ENCODE measurements at regions not wholly inside any gene's neighbourhood (a gene's known extent, or its start where the extent isn't known, plus 50 kb on each side); places are given as distances from the start of the nearest gene placed in this dataset.

DNA sequence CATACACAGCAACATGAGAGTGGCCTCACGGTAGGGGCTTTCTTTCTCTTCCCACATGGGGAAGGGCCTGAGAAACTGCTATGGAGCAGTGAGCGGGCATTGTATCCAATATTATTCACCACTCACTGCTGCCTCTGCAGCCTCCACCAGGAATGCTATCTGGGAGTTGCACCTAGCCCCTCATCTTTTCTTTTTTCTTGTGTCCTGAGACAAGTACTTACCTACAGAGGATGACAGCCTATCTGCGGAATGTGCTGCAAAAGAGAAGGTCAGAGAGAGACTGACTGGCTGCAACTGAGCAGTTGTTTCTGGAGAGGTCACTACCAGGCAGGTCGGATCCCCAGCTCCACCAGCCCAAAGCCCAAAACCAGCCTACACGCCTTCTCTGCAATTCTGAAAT is 52.1 kb upstream of the HTATIP2 start:
- DNase-seq = no peak
- Mint-ChIP-seq H3K4me1 (no peaks in the 10 kb centered on the region), H3K36me3 (no peaks in the 10 kb centered on the region), H3K4me3 (no peak overlapping the region), H3K27me3 (peaks cover 7 to 37% (median 27%) of the 10 kb centered on the region in 3 donors), H3K27ac (no peak overlapping the region), H3K9me3 (no peaks in the 10 kb centered on the region)
- ATAC-seq (ENCODE audit: low read depth in 2 of 2) = no peak

- H3K9me3 Mint-ChIP-seq = no peaks in the 10 kb centered on the region
- H3K4me3 Mint-ChIP-seq = no peak overlapping the region
- no peaks in the 10 kb centered on the region for H3K4me1 Mint-ChIP-seq
Observed at GRCh38 chr11:20310596-20311394, 52.7 kb upstream of the HTATIP2 start.

DNA sequence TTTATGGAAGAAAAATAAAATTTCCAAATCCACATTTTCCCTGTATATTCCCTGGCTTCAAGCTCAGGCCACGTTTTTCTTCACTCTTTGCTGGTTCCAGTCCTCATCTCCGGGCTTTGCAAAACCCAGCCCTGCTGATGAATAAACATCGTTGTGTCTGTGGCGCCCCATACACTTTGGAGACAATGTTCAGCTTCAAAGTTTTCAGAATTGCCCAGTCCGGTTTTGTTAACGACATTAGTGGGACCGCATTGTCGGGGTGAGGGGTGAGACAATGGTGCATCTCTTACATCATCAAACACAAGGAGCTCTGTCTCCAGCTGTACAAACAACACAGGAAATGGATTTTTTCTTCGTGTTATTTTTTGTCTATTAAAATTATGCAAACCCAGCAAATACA is 53.4 kb upstream of the HTATIP2 start:
- no peak overlapping the region for H3K27ac Mint-ChIP-seq
- H3K36me3 Mint-ChIP-seq = no peaks in the 10 kb centered on the region
- H3K9me3 Mint-ChIP-seq = no peaks in the 10 kb centered on the region
- no peak overlapping the region for H3K4me3 Mint-ChIP-seq
- peaks cover 12 to 34% (median 22%) of the 10 kb centered on the region in 3 donors for H3K27me3 Mint-ChIP-seq
- no peak for ATAC-seq (ENCODE audit: low read depth in 2 of 2)
- no peaks in the 10 kb centered on the region for H3K4me1 Mint-ChIP-seq
- DNase-seq = no peak

More at GRCh38 chr11:20310596-20311394, 52.7 kb upstream of the HTATIP2 start:
- Mint-ChIP-seq H3K27me3 (peaks cover 12 to 37% (median 28%) of the 10 kb centered on the region in 3 donors), H3K27ac (peak overlapping the region in 1 of 6 donors; percentile 47), H3K36me3 (no peaks in the 10 kb centered on the region)
- no peak for ATAC-seq (ENCODE audit: low read depth in 2 of 2)
- DNase-seq = no peak

DNA sequence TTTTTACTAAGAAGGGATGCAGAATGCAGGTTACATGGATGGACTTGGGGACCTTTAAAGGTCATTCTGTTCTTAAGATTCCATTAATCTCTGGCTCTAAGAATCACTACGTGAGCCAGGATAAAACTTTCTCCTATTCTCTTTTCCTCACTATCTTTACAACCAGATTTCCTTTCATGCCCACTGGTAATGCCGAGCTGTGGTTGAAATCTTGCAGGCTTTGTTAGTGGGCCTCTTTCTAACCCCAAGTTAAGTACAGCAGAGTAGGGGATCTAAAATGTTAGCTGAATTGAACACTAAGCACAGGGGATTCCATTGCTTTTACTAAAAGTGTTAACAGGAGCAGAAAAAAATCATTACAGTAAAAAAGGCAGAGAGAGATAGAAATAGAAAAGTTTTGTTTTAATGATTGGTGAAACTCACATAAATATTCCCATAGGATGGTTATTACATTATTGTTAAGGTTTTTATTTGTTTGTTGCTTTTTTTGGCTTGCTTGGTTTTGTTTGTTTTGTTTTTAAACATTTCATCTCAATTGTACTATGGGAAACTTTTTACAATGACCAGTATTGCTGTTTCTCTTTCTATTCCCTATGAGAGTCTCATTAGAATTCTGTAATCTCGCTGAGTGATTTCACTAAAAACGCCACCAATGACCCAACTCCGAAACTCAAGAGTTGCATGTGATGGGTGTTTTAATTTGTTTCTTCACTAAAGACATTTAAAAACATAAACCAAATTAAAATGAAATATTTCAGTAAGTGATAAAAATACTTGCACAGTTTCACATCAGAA is 54.1 kb upstream of the HTATIP2 start:
- Mint-ChIP-seq H3K36me3 (no peaks in the 10 kb centered on the region), H3K4me1 (no peaks in the 10 kb centered on the region), H3K27ac (no peak overlapping the region), H3K4me3 (no peak overlapping the region), H3K9me3 (no peaks in the 10 kb centered on the region), H3K27me3 (peaks cover 13 to 34% (median 20%) of the 10 kb centered on the region in 3 donors)
- ATAC-seq (ENCODE audit: low read depth in 2 of 2) = no peak
- no peak for DNase-seq

- H3K27ac Mint-ChIP-seq = no peak overlapping the region
- DNase-seq (no peak), ATAC-seq (ENCODE audit: low read depth in 2 of 2) (no peak)
- no peak overlapping the region for H3K4me3 Mint-ChIP-seq
- no peaks in the 10 kb centered on the region for H3K9me3 Mint-ChIP-seq
- H3K27me3 Mint-ChIP-seq = peaks cover 19 to 43% (median 26%) of the 10 kb centered on the region in 3 donors
- H3K4me1 Mint-ChIP-seq = no peaks in the 10 kb centered on the region
- no peaks in the 10 kb centered on the region for H3K36me3 Mint-ChIP-seq
Observed at GRCh38 chr11:20308601-20309000, 54.9 kb upstream of the HTATIP2 start.

GRCh38 chr11:20303391-20303965 is 60.0 kb upstream of the HTATIP2 start:
- peaks cover 29 to 46% (median 46%) of the 10 kb centered on the region in 3 donors for H3K27me3 Mint-ChIP-seq
- DNase-seq = no peak

GRCh38 chr11:20293992-20294391 is 69.5 kb upstream of the HTATIP2 start:
- H3K36me3 Mint-ChIP-seq = no peaks in the 10 kb centered on the region
- no peaks in the 10 kb centered on the region for H3K9me3 Mint-ChIP-seq
- ATAC-seq (ENCODE audit: low read depth in 2 of 2) = no peak
- no peak overlapping the region for H3K27ac Mint-ChIP-seq
- peaks cover 4 to 17% (median 17%) of the 10 kb centered on the region in 3 donors for H3K27me3 Mint-ChIP-seq
- no peak for DNase-seq
- no peaks in the 10 kb centered on the region for H3K4me1 Mint-ChIP-seq
- H3K4me3 Mint-ChIP-seq = no peak overlapping the region

More at GRCh38 chr11:20303391-20303965, 60.0 kb upstream of the HTATIP2 start:
- Mint-ChIP-seq H3K9me3 (peaks cover 0 to 15% (median 3%) of the 10 kb centered on the region in 7 donors), H3K27ac (no peak overlapping the region), H3K36me3 (no peaks in the 10 kb centered on the region), H3K4me1 (no peaks in the 10 kb centered on the region), H3K4me3 (no peak overlapping the region)
- no peak for ATAC-seq (ENCODE audit: low read depth in 2 of 2)

GRCh38 chr11:20293531-20293930 is 70.0 kb upstream of the HTATIP2 start:
- no peak overlapping the region for H3K4me3 Mint-ChIP-seq
- H3K27ac Mint-ChIP-seq = no peak overlapping the region
- DNase-seq (no peak), ATAC-seq (ENCODE audit: low read depth in 2 of 2) (no peak)
- H3K4me1 Mint-ChIP-seq = no peaks in the 10 kb centered on the region
- no peaks in the 10 kb centered on the region for H3K36me3 Mint-ChIP-seq
- no peaks in the 10 kb centered on the region for H3K9me3 Mint-ChIP-seq
- H3K27me3 Mint-ChIP-seq = peaks cover 4 to 17% (median 17%) of the 10 kb centered on the region in 3 donors

DNA sequence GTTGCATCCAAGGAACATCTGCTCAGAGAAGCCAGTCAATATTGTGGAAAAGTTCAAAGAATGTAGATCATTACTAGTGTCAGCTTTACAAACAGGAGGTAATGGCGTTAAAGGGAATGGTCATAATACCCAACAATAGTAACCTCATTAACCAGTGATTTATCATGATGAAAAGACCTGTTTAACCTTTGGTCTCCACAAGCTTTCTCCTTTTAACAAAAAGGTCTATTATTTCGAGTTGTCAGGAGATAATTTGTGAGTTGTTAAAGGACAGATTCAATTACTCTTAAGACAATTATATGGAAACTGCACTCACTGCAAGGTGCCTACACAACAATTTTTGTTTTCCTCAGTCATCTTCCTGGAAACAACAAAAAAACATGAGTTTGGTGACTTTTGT is 73.8 kb upstream of the HTATIP2 start:
- DNase-seq (no peak), ATAC-seq (ENCODE audit: low read depth in 2 of 2) (no peak)
- H3K27ac Mint-ChIP-seq = no peak overlapping the region
- no peaks in the 10 kb centered on the region for H3K36me3 Mint-ChIP-seq
- H3K9me3 Mint-ChIP-seq = no peaks in the 10 kb centered on the region
- no peaks in the 10 kb centered on the region for H3K4me1 Mint-ChIP-seq
- peaks cover 6 to 17% (median 17%) of the 10 kb centered on the region in 3 donors for H3K27me3 Mint-ChIP-seq
- H3K4me3 Mint-ChIP-seq = no peak overlapping the region

DNA sequence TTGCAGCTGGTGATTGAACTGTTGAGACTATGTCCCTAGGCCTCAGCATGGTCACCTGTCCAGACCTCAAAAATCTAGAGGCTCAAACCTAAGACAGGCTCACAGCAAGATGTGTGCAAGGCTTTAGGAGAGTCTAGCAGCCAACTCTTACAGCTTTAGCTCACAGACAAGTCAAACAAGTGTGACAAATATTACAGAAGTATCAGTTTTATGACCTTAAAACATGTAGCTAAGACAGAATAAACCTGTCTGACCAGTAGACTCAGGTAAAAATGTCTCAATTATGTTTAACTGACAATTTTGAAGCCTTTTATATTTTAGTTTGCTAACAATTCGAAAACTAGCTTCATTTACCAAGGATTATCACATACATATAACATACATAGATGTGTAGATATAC is 80.0 kb upstream of the HTATIP2 start:
- ATAC-seq (ENCODE audit: low read depth in 2 of 2) (no peak), DNase-seq (no peak)
- H3K4me3 Mint-ChIP-seq = no peak overlapping the region
- no peaks in the 10 kb centered on the region for H3K36me3 Mint-ChIP-seq
- no peaks in the 10 kb centered on the region for H3K4me1 Mint-ChIP-seq
- H3K9me3 Mint-ChIP-seq = peaks cover 0 to 9% (median 2%) of the 10 kb centered on the region in 7 donors
- no peak overlapping the region for H3K27ac Mint-ChIP-seq
- peaks cover 8 to 14% (median 10%) of the 10 kb centered on the region in 3 donors for H3K27me3 Mint-ChIP-seq

GRCh38 chr11:20278727-20279126 is 84.8 kb upstream of the HTATIP2 start:
- no peaks in the 10 kb centered on the region for H3K36me3 Mint-ChIP-seq
- no peak overlapping the region for H3K4me3 Mint-ChIP-seq
- peaks cover 0 to 3% (median 0%) of the 10 kb centered on the region in 7 donors for H3K9me3 Mint-ChIP-seq
- H3K4me1 Mint-ChIP-seq = no peaks in the 10 kb centered on the region
- H3K27me3 Mint-ChIP-seq = peaks cover 10 to 19% (median 18%) of the 10 kb centered on the region in 3 donors
- H3K27ac Mint-ChIP-seq = no peak overlapping the region
- DNase-seq (no peak), ATAC-seq (ENCODE audit: low read depth in 2 of 2) (no peak)

DNA sequence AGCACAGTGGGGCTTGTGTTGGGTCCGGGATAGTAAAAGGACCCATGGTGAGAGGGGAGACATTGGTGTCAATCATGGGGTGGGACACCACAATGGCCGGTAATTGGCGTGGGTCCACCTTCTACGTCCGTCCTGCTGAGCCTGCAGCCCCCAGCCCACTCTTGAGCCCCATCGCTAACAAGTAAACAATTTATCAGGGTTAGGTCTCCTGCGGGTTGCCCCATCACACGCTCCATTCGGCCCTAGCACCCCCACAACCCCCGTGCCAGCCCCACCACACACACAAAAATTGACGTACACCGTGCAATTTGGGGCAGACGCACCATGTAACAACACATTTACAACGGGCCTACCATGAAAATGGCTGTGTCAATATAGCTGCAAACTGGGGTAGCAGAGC is 86.5 kb upstream of the HTATIP2 start:
- H3K9me3 Mint-ChIP-seq = no peaks in the 10 kb centered on the region
- H3K36me3 Mint-ChIP-seq = no peaks in the 10 kb centered on the region
- DNase-seq = no peak
- H3K27me3 Mint-ChIP-seq = peaks cover 18 to 29% (median 18%) of the 10 kb centered on the region in 3 donors
- no peak overlapping the region for H3K27ac Mint-ChIP-seq
- no peaks in the 10 kb centered on the region for H3K4me1 Mint-ChIP-seq
- H3K4me3 Mint-ChIP-seq = no peak overlapping the region
- no peak for ATAC-seq (ENCODE audit: low read depth in 2 of 2)

- ATAC-seq (ENCODE audit: low read depth in 2 of 2) = no peak
Observed at GRCh38 chr11:20275987-20276965, 87.2 kb upstream of the HTATIP2 start.

More at GRCh38 chr11:20275987-20276965, 87.2 kb upstream of the HTATIP2 start:
- DNase-seq = no peak
- Mint-ChIP-seq H3K4me3 (no peak overlapping the region), H3K9me3 (no peaks in the 10 kb centered on the region), H3K27ac (no peak overlapping the region), H3K36me3 (no peaks in the 10 kb centered on the region), H3K4me1 (no peaks in the 10 kb centered on the region), H3K27me3 (peaks cover 18 to 29% (median 18%) of the 10 kb centered on the region in 3 donors)
